Loucy (cell line): ENCODE measurements at regions not wholly inside any gene's neighbourhood (a gene's known extent, or its start where the extent isn't known, plus 50 kb on each side); places are given as distances from the start of the nearest gene placed in this dataset.

ENCODE experiments used
- H2AFZ ChIP-seq: fragments of 200-600 bp; sonication (generic); 2 replicates; pipeline ENCODE4 v1.6.0; 2016; ENCODE audit warnings: antibody characterized with exemption, mild to moderate bottlenecking, low read length, moderate library complexity
- H3F3A ChIP-seq: fragments of 200-600 bp; 2 replicates; pipeline ENCODE4 v1.6.0; 2016; ENCODE audit warnings: antibody characterized with exemption, low read depth, mild to moderate bottlenecking
- H3K27me3 ChIP-seq: fragments of 200-600 bp; sonication (generic); 2 replicates; pipeline ENCODE4 v1.6.1; 2014; ENCODE audit warnings: low read length, mild to moderate bottlenecking; ENCODE audit not compliant: insufficient read depth, poor library complexity, severe bottlenecking
- H3K36me3 ChIP-seq: fragments of 200-600 bp; sonication (generic); 2 replicates; pipeline ENCODE4 v1.6.1; 2016; ENCODE audit warnings: low read length; ENCODE audit not compliant: insufficient read depth
- H3K4me1 ChIP-seq: fragments of 200-600 bp; sonication (generic); 2 replicates; pipeline ENCODE4 v1.5.1; 2014; ENCODE audit warnings: low read length, mild to moderate bottlenecking; ENCODE audit not compliant: insufficient read depth, poor library complexity, severe bottlenecking
- H3K4me2 ChIP-seq: fragments of 200-600 bp; sonication (generic); 2 replicates; pipeline ENCODE4 v1.6.0; 2014; ENCODE audit warnings: antibody characterized with exemption, low read length, low read depth, mild to moderate bottlenecking; ENCODE audit not compliant: poor library complexity, severe bottlenecking
- H3K4me3 ChIP-seq: fragments of 200-600 bp; sonication (generic); 2 replicates; pipeline ENCODE4 v1.5.1; 2014; ENCODE audit warnings: low read length, mild to moderate bottlenecking, mixed read lengths; ENCODE audit not compliant: poor library complexity, severe bottlenecking
- H3K79me2 ChIP-seq: fragments of 200-600 bp; sonication (generic); 2 replicates; pipeline ENCODE4 v1.6.1; 2014; ENCODE audit warnings: low read length; ENCODE audit not compliant: insufficient read depth
- H3K9ac ChIP-seq: fragments of 200-600 bp; sonication (generic); 2 replicates; pipeline ENCODE4 v1.6.0; 2014; ENCODE audit warnings: mild to moderate bottlenecking, low read depth, low read length, moderate library complexity; ENCODE audit not compliant: poor library complexity, severe bottlenecking
- H3K9me2 ChIP-seq: fragments of 200-600 bp; sonication (generic); replicated peaks from 2 replicates; pipeline ENCODE4 v1.6.1; 2016; ENCODE audit warnings: low read depth, low read length, mixed read lengths
- H3K9me3 ChIP-seq: fragments of 200-600 bp; sonication (generic); 2 replicates; pipeline ENCODE4 v1.6.1; 2014; ENCODE audit warnings: mild to moderate bottlenecking, antibody characterized with exemption, low read length, low read depth; ENCODE audit not compliant: insufficient read depth
- H4K20me1 ChIP-seq: fragments of 200-600 bp; sonication (generic); 2 replicates; pipeline ENCODE4 v1.6.0; 2014; ENCODE audit warnings: antibody characterized with exemption, low read length, mild to moderate bottlenecking; ENCODE audit not compliant: insufficient read depth, poor library complexity, severe bottlenecking
- CTCF ChIP-seq: fragments of 200-600 bp; sonication (generic); conservative IDR thresholded peaks from 2 replicates; pipeline ENCODE4 v1.5.1; 2014; ENCODE audit warnings: mild to moderate bottlenecking, antibody characterized with exemption, low read length
- EZH2phosphoT487 ChIP-seq: fragments of 200-600 bp; IDR thresholded peaks from 2 replicates; pipeline ENCODE4 v1.6.1; 2018; ENCODE audit warnings: antibody characterized with exemption, mild to moderate bottlenecking, moderate library complexity, borderline replicate concordance

- H3K4me1 ChIP-seq: no peaks in the 10 kb centered on the region
- H3K27me3 ChIP-seq: no peaks in the 10 kb centered on the region
- H2AFZ ChIP-seq: no peak overlapping the region
- H3K9ac ChIP-seq: no peak overlapping the region
- H3K9me2 ChIP-seq: no peaks in the 10 kb centered on the region
- no peaks in the 10 kb centered on the region for H3F3A ChIP-seq
- TF ChIP-seq EZH2phosphoT487 (no peak), CTCF (no peak)
- no peaks in the 10 kb centered on the region for H3K36me3 ChIP-seq
- H3K4me2 ChIP-seq: no peak overlapping the region
- no peak overlapping the region for H3K4me3 ChIP-seq
- H3K9me3 ChIP-seq: peaks cover 4% of the 10 kb centered on the region; the same call in 1 of the 2 replicates
- no peaks in the 10 kb centered on the region for H4K20me1 ChIP-seq
- no peaks in the 10 kb centered on the region for H3K79me2 ChIP-seq
These were observed 216.1 kb downstream of the NPHP4 start for GRCh38 chr1:5776035-5776550.

- Histone ChIP-seq H3K4me3 (no peak overlapping the region), H3K9ac (no peak overlapping the region), H3K9me3 (peaks cover 8% of the 10 kb centered on the region; the same call in 1 of the 2 replicates), H3K79me2 (no peaks in the 10 kb centered on the region), H3K27me3 (no peaks in the 10 kb centered on the region), H3F3A (no peaks in the 10 kb centered on the region), H2AFZ (no peak overlapping the region), H3K36me3 (no peaks in the 10 kb centered on the region), H4K20me1 (no peaks in the 10 kb centered on the region), H3K4me2 (no peak overlapping the region), H3K4me1 (no peaks in the 10 kb centered on the region), H3K9me2 (no peaks in the 10 kb centered on the region)
- TF ChIP-seq EZH2phosphoT487: no peak
- no peak for TF ChIP-seq CTCF
These were observed 218.2 kb downstream of the NPHP4 start for GRCh38 chr1:5774019-5774418.

- H4K20me1 ChIP-seq: no peaks in the 10 kb centered on the region
- no peak overlapping the region for H3K4me2 ChIP-seq
- H3K27me3 ChIP-seq: no peaks in the 10 kb centered on the region
- no peaks in the 10 kb centered on the region for H3K4me1 ChIP-seq
- no peaks in the 10 kb centered on the region for H3K79me2 ChIP-seq
- no peak overlapping the region for H3K9ac ChIP-seq
- no peak for TF ChIP-seq EZH2phosphoT487
- no peak for TF ChIP-seq CTCF
- no peaks in the 10 kb centered on the region for H3K36me3 ChIP-seq
- H3F3A ChIP-seq: no peaks in the 10 kb centered on the region
- no peak overlapping the region for H2AFZ ChIP-seq
- no peaks in the 10 kb centered on the region for H3K9me2 ChIP-seq
- no peak overlapping the region for H3K4me3 ChIP-seq
- peaks cover 4% of the 10 kb centered on the region; the same call in 1 of the 2 replicates for H3K9me3 ChIP-seq
These were observed 220.4 kb downstream of the NPHP4 start for GRCh38 chr1:5771788-5772187.
